OCI-LY1 (cell line): ENCODE measurements at regions not wholly inside any gene's neighbourhood (a gene's known extent, or its start where the extent isn't known, plus 50 kb on each side); places are given as distances from the start of the nearest gene placed in this dataset.

Experiments used
- H2AFZ ChIP-seq: fragments of 200-600 bp; sonication (generic), shearing (Covaris generic); 2 replicates; pipeline ENCODE4 v1.6.0; 2014; ENCODE audit warnings: antibody characterized with exemption, mild to moderate bottlenecking, low read length
- H3F3A ChIP-seq: fragments of 200-600 bp; sonication (generic), shearing (Covaris generic); 2 replicates; pipeline ENCODE4 v1.6.0; 2014; ENCODE audit warnings: mild to moderate bottlenecking, antibody characterized with exemption, low read length, moderate library complexity; ENCODE audit not compliant: insufficient read depth
- H3K27ac ChIP-seq: fragments of 200-600 bp; sonication (generic); 2 replicates; pipeline ENCODE4 v1.5.1; 2014; ENCODE audit warnings: low read length, mixed run types, mild to moderate bottlenecking, low read depth; ENCODE audit not compliant: poor library complexity, severe bottlenecking
- H3K27me3 ChIP-seq: fragments of 200-600 bp; sonication (generic); 2 replicates; pipeline ENCODE4 v1.6.0; 2014; ENCODE audit warnings: antibody characterized with exemption, mild to moderate bottlenecking, low read length, moderate library complexity; ENCODE audit not compliant: insufficient read depth
- H3K36me3 ChIP-seq: fragments of 200-600 bp; sonication (generic); 2 replicates; pipeline ENCODE4 v1.6.1; 2014; ENCODE audit warnings: mild to moderate bottlenecking, antibody characterized with exemption, low read length, moderate library complexity, mixed read lengths; ENCODE audit not compliant: insufficient read depth
- H3K4me1 ChIP-seq: fragments of 200-600 bp; sonication (generic); 2 replicates; pipeline ENCODE4 v1.5.1; 2014; ENCODE audit warnings: mild to moderate bottlenecking, low read length, moderate library complexity; ENCODE audit not compliant: insufficient read depth, severe bottlenecking
- H3K4me2 ChIP-seq: fragments of 200-600 bp; sonication (generic), shearing (Covaris generic); 2 replicates; pipeline ENCODE4 v1.6.1; 2014; ENCODE audit warnings: low read length
- H3K4me3 ChIP-seq: fragments of 200-600 bp; sonication (generic); 2 replicates; pipeline ENCODE4 v1.5.1; 2014; ENCODE audit warnings: low read length, low read depth, mild to moderate bottlenecking, mixed read lengths; ENCODE audit not compliant: poor library complexity, severe bottlenecking
- H3K79me2 ChIP-seq: fragments of 200-600 bp; shearing (Covaris generic); 2 replicates; pipeline ENCODE4 v1.6.1; 2016; ENCODE audit warnings: mixed run types, low read length, mixed read lengths; ENCODE audit not compliant: insufficient read depth
- H3K9ac ChIP-seq: fragments of 200-600 bp; sonication (generic), shearing (Covaris generic); 2 replicates; pipeline ENCODE4 v1.6.1; 2014; ENCODE audit warnings: mild to moderate bottlenecking, low read length, mixed read lengths
- H3K9me2 ChIP-seq: fragments of 200-600 bp; sonication (generic), shearing (Covaris generic); 2 replicates; pipeline ENCODE4 v1.6.1; 2014; ENCODE audit warnings: low read depth, mild to moderate bottlenecking, low read length, mixed read lengths
- H3K9me3 ChIP-seq: fragments of 200-600 bp; shearing (Covaris generic); 2 replicates; pipeline ENCODE4 v1.6.1; 2014; ENCODE audit warnings: low read length, mixed read lengths
- H4K20me1 ChIP-seq: fragments of 200-600 bp; sonication (generic), shearing (Covaris generic); 2 replicates; pipeline ENCODE4 v1.6.0; 2016; ENCODE audit warnings: mild to moderate bottlenecking, low read length; ENCODE audit not compliant: insufficient read depth
- EZH2 ChIP-seq: fragments of 200-600 bp; sonication (generic), shearing (Covaris generic); IDR thresholded peaks from 2 replicates; pipeline ENCODE4 v1.8.0; 2017; ENCODE audit warnings: borderline replicate concordance, mixed run types, mild to moderate bottlenecking, antibody characterized with exemption, low read length, moderate library complexity, mixed read lengths
- TF ChIP-seq, protein P1 (sequence below): fragments of 200-600 bp; sonication (generic), shearing (Covaris generic); IDR thresholded peaks from 2 replicates; pipeline ENCODE4 v1.5.1; 2017; ENCODE audit warnings: mild to moderate bottlenecking, antibody characterized with exemption, low read length, moderate library complexity, mixed read lengths

DNA sequence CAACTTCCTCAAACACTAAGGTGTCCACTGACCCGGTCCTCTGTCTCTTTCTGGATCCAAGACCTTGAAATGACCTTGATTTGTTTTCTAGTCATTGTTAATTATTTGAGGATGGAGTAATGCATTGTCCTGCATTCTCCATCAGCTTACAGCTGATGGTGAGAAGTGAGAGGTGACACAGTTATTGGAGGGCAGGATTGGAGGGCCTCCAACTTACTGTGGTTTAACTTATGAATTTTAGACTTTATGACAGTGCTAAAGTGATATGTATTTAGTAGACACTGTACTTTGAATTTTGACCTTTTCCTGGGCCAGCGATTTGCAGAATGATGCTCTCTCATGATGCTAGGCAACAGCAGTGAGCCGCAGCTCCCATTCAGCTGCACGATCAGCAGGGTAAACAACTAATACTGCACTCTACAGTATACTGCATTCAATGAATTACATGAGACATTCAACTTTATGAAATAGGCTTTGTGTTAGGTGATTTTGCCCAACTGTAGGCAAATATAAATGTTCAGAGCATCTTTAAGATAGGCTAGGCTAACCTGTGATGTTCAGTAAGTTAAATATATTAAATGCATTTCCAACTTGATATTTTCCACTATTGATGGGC, 200.0 kb upstream of the MEX3C start:
- TF ChIP-seq EZH2, result no peak
- TF ChIP-seq, protein P1, sequence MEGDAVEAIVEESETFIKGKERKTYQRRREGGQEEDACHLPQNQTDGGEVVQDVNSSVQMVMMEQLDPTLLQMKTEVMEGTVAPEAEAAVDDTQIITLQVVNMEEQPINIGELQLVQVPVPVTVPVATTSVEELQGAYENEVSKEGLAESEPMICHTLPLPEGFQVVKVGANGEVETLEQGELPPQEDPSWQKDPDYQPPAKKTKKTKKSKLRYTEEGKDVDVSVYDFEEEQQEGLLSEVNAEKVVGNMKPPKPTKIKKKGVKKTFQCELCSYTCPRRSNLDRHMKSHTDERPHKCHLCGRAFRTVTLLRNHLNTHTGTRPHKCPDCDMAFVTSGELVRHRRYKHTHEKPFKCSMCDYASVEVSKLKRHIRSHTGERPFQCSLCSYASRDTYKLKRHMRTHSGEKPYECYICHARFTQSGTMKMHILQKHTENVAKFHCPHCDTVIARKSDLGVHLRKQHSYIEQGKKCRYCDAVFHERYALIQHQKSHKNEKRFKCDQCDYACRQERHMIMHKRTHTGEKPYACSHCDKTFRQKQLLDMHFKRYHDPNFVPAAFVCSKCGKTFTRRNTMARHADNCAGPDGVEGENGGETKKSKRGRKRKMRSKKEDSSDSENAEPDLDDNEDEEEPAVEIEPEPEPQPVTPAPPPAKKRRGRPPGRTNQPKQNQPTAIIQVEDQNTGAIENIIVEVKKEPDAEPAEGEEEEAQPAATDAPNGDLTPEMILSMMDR, result no peak
- Histone ChIP-seq H3K4me2 (no peak overlapping the region), H3K9me3 (no peaks in the 10 kb centered on the region), H3K36me3 (no peaks in the 10 kb centered on the region), H4K20me1 (no peaks in the 10 kb centered on the region), H2AFZ (no peak overlapping the region), H3K9ac (no peak overlapping the region), H3K79me2 (no peaks in the 10 kb centered on the region), H3K27me3 (no peaks in the 10 kb centered on the region), H3K27ac (no peak overlapping the region), H3K4me1 (no peaks in the 10 kb centered on the region), H3F3A (no peaks in the 10 kb centered on the region), H3K9me2 (no peaks in the 10 kb centered on the region), H3K4me3 (no peak overlapping the region)

DNA sequence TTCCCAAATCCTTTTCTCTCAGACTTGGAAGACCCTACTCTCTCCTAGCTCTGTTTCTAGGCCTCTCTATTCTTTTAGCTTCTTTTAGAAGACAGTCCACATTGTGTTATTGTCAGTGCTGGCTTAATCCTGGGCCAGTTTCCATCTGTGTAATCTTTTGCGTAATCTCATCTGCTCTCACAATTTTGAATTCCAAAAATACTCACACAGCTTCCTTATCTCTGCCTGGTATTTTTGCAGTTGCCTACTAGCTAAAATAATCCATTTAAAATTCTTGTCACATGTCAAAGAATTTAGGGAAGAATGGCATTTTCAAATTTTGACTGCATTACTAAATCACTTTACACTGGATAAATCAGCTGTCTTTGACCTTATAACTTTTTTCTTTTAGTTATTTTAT, 200.6 kb upstream of the MEX3C start:
- H3K27me3 ChIP-seq, result no peaks in the 10 kb centered on the region
- H3K9me3 ChIP-seq, result no peaks in the 10 kb centered on the region
- no peak overlapping the region for H3K9ac ChIP-seq
- H4K20me1 ChIP-seq, result no peaks in the 10 kb centered on the region
- H3K4me1 ChIP-seq, result no peaks in the 10 kb centered on the region
- no peak overlapping the region for H3K4me2 ChIP-seq
- no peaks in the 10 kb centered on the region for H3K36me3 ChIP-seq
- no peaks in the 10 kb centered on the region for H3F3A ChIP-seq
- no peak overlapping the region for H2AFZ ChIP-seq
- H3K79me2 ChIP-seq, result no peaks in the 10 kb centered on the region
- TF ChIP-seq, protein P1, result no peak
- no peak for TF ChIP-seq EZH2
- H3K27ac ChIP-seq, result no peak overlapping the region
- no peak overlapping the region for H3K4me3 ChIP-seq
- H3K9me2 ChIP-seq, result no peaks in the 10 kb centered on the region

DNA sequence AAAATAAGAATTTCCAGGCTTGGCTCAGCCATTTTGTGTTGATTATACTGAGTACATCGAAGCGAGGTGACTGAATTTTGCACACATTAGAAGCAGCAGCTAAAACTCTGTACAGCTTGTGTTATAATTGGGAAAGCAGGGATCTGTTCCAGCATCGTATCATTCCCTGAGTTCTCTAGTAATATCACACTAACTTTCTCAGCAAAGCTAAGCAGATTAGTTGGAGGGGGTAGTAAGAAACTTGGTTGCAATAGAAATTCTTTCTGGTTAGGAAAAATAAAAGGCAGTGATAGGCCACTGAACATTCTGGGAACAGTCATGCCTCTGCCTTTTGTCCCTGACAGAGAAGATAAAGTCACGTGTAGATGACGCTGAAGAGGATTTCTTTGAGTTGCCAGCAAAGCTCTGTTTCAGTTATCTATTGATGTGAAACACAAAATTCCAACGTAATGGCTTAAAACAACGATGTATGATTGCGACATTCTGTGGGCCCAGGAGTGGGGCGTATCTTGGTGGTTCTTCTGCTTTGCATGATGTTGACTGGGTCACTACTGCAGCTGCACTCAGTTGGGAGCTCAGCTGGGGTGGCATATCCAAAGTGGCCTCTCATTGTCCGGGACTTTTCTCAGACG, 202.1 kb upstream of the MEX3C start:
- H3K9ac ChIP-seq, result no peak overlapping the region
- no peaks in the 10 kb centered on the region for H3K9me2 ChIP-seq
- no peak overlapping the region for H3K4me3 ChIP-seq
- H4K20me1 ChIP-seq, result no peaks in the 10 kb centered on the region
- H2AFZ ChIP-seq, result no peak overlapping the region
- TF ChIP-seq, protein P1, result no peak
- TF ChIP-seq EZH2, result no peak
- no peaks in the 10 kb centered on the region for H3K27me3 ChIP-seq
- no peaks in the 10 kb centered on the region for H3K36me3 ChIP-seq
- H3K4me1 ChIP-seq, result no peaks in the 10 kb centered on the region
- no peaks in the 10 kb centered on the region for H3F3A ChIP-seq
- no peak overlapping the region for H3K4me2 ChIP-seq
- H3K79me2 ChIP-seq, result no peaks in the 10 kb centered on the region
- no peaks in the 10 kb centered on the region for H3K9me3 ChIP-seq
- H3K27ac ChIP-seq, result no peak overlapping the region
